Panc1 (cell line): ENCODE measurements at regions not wholly inside any gene's neighbourhood (a gene's known extent, or its start where the extent isn't known, plus 50 kb on each side); places are given as distances from the start of the nearest gene placed in this dataset.

ENCODE experiments used
- ATAC-seq: fragments of 200-7000 bp; cut with Tn5 transposase; 2 replicates; pipeline ENCODE4 v1.9.1; 2020; ENCODE audit warnings: mild to moderate bottlenecking, moderate library complexity
- BruUV-seq: library from RNA; stranded (reverse); fragments of 400-500 nt; replicated peaks from 2 replicates; lab custom pipeline; 2021; lab: Mats Ljungman, UMichigan
- CTCF ChIA-PET: fragments of 300-600 bp; sonication (Branson Sonifier 250); formaldehyde crosslinking; loops from one replicate; lab custom pipeline; 2022; ENCODE audit warnings: antibody characterized with exemption; lab: Charles Lee
- POLR2A ChIA-PET: fragments of 300-600 bp; sonication (Branson Sonifier 250); formaldehyde crosslinking; loops from one replicate; lab custom pipeline; 2022; ENCODE audit warnings: antibody characterized with exemption; lab: Charles Lee
- DNase-seq: peaks from one replicate; pipeline ENCODE4 v3.0.0-alpha.2; 2010; ENCODE audit warnings: low read depth, low spot score
- H3K27ac ChIP-seq: 2 replicates; pipeline ENCODE4 v1.5.1; 2011; ENCODE audit warnings: mild to moderate bottlenecking, low read length, inconsistent platforms
- H3K27me3 ChIP-seq: fragments of 200-500 bp; sonication (Bioruptor generic); 2 replicates; pipeline ENCODE4 v1.6.0; 2014; ENCODE audit warnings: low read length, inconsistent platforms; ENCODE audit not compliant: control insufficient read depth, insufficient read depth
- H3K36me3 ChIP-seq: fragments of 200-500 bp; sonication (Bioruptor generic); 2 replicates; pipeline ENCODE4 v1.5.1; 2014; ENCODE audit warnings: inconsistent platforms, mild to moderate bottlenecking, low read length, moderate library complexity; ENCODE audit not compliant: control insufficient read depth, insufficient read depth
- H3K4me1 ChIP-seq: 2 replicates; pipeline ENCODE4 v1.5.1; 2011; ENCODE audit warnings: inconsistent platforms, mild to moderate bottlenecking, low read length, moderate library complexity; ENCODE audit not compliant: control insufficient read depth, insufficient read depth
- H3K4me3 ChIP-seq, 2 experiments: 2 replicates each; pipeline ENCODE4 v1.5.1; 2011 to 2012; ENCODE audit warnings: low read depth in 2 of 2, low read length in 2 of 2, mild to moderate bottlenecking in 2 of 2, inconsistent platforms in 1 of 2, moderate library complexity in 1 of 2
- H3K9me3 ChIP-seq: fragments of 200-500 bp; sonication (Bioruptor generic); 2 replicates; pipeline ENCODE4 v1.5.1; 2014; ENCODE audit warnings: low read depth, mild to moderate bottlenecking, inconsistent platforms, low read length, moderate library complexity; ENCODE audit not compliant: control insufficient read depth, insufficient read depth
- CTCF ChIP-seq: fragments of 450-650 bp; IDR thresholded peaks from 2 replicates; pipeline ENCODE4 v1.5.1; 2017; ENCODE audit warnings: mild to moderate bottlenecking
- POLR2AphosphoS5 ChIP-seq: IDR thresholded peaks from 2 replicates; pipeline ENCODE4 v1.6.1; 2012; ENCODE audit warnings: mild to moderate bottlenecking, low read depth, low read length, moderate library complexity
- REST ChIP-seq, 2 experiments: IDR thresholded peaks; 2 replicates each; pipeline ENCODE4 v1.6.1; 2011 to 2012; ENCODE audit warnings: low read depth in 2 of 2, control low read depth in 1 of 2, low read length in 1 of 2, mild to moderate bottlenecking in 1 of 2, moderate library complexity in 1 of 2; ENCODE audit not compliant: insufficient read depth in 1 of 2
- SIN3A ChIP-seq: IDR thresholded peaks from 2 replicates; pipeline ENCODE4 v1.6.1; 2012; ENCODE audit warnings: low read depth, mild to moderate bottlenecking, low read length, moderate library complexity, borderline replicate concordance; ENCODE audit not compliant: insufficient read depth
- TCF7L2 ChIP-seq: IDR thresholded peaks from 2 replicates; pipeline ENCODE4 v1.6.1; 2011; ENCODE audit warnings: mild to moderate bottlenecking, low read depth, low read length, inconsistent platforms
- in situ Hi-C: cut with HindIII; loops from 2 replicates; pipeline ENCODE4 v1.10.0; 2016; ENCODE audit warnings: low sequenced_read_pairs, low pct_unique_long_range_greater_than_20kb
- intact Hi-C: fragments of 100-400 bp; cut with micrococcal nuclease; formaldehyde crosslinking; loops from one replicate; pipeline ENCODE4 v1.10.0; 2022; ENCODE audit not compliant: unreplicated experiment

- DNase-seq = no peak
- H3K4me1 ChIP-seq = no peaks in the 10 kb centered on the region
- CTCF ChIA-PET = no interaction called here
- intact Hi-C loops (no loop called here), in situ Hi-C loops (no loop called here)
- TF ChIP-seq POLR2AphosphoS5 = no peak
- no peak for TF ChIP-seq CTCF
- no peak for TF ChIP-seq TCF7L2
- no peak for TF ChIP-seq SIN3A
- no peak for TF ChIP-seq REST (IDR thresholded peaks at IDR 0.05; ENCODE audit: insufficient read depth in 1 of 2, low read depth in 2 of 2, low read length in 1 of 2)
- H3K36me3 ChIP-seq = no peaks in the 10 kb centered on the region
- no peaks in the 10 kb centered on the region for H3K9me3 ChIP-seq
- POLR2A ChIA-PET = no interaction called here
- no TSS peak for BruUV-seq
- no peak overlapping the region for H3K27ac ChIP-seq
- no peak for ATAC-seq
- H3K27me3 ChIP-seq = peaks cover 4% of the 10 kb centered on the region
- no peak overlapping the region for H3K4me3 ChIP-seq
Measured at GRCh38 chr5:2018390-2018724, 135.6 kb upstream of the IRX4 start.

- no peaks in the 10 kb centered on the region for H3K4me1 ChIP-seq
- H3K27ac ChIP-seq = no peak overlapping the region
- TF ChIP-seq CTCF (peak; percentile 73), TCF7L2 (no peak)
- DNase-seq (peak; percentile 8), ATAC-seq (no peak)
- no peaks in the 10 kb centered on the region for H3K36me3 ChIP-seq
- ChIA-PET CTCF (no interaction called here), POLR2A (no interaction called here)
- intact Hi-C loops (no loop called here), in situ Hi-C loops (no loop called here)
- H3K27me3 ChIP-seq = peaks cover 4% of the 10 kb centered on the region; the same call in 1 of the 2 replicates
- no TSS peak for BruUV-seq
- H3K4me3 ChIP-seq = no peak overlapping the region
- no peaks in the 10 kb centered on the region for H3K9me3 ChIP-seq
Measured at GRCh38 chr5:2017540-2018389, 135.0 kb upstream of the IRX4 start.
